Liver (tissue), 7 donors: ENCODE measurements at regions not wholly inside any gene's neighbourhood (a gene's known extent, or its start where the extent isn't known, plus 50 kb on each side); places are given as distances from the start of the nearest gene placed in this dataset.
A peak's percentile ranks its signal among the peaks of the same experiment; 100 is the strongest.
"Not testable (repeated sequence)": the region's sequence is repeated elsewhere in the genome, so short reads cannot be mapped to it uniquely, and the experiment has no call there.

Experiments
- DNase-seq: peaks from one replicate; pipeline ENCODE4 v3.0.0-alpha.2; 2017; ENCODE audit warnings: low spot score
- H3K27ac ChIP-seq, 2 donors: one replicate each; pipeline ENCODE4 v1.7.0; 2013; ENCODE audit warnings: inconsistent platforms in 2 of 2, low read length in 2 of 2, control low read depth in 1 of 2, low read depth in 1 of 2, mild to moderate bottlenecking in 1 of 2
- H3K27me3 ChIP-seq, 4 donors: one replicate each; pipeline versions ENCODE4 v1.6.1 to v1.7.0; 2013; ENCODE audit warnings: low read length in 3 of 4, inconsistent platforms in 1 of 4, mild to moderate bottlenecking in 1 of 4, moderate library complexity in 1 of 4; ENCODE audit not compliant: control insufficient read depth in 4 of 4, insufficient read depth in 4 of 4
- H3K36me3 ChIP-seq, 4 donors: one replicate each; pipeline versions ENCODE4 v1.6.1 to v1.7.0; 2013; ENCODE audit warnings: low read length in 3 of 4, mild to moderate bottlenecking in 3 of 4, low read depth in 1 of 4, moderate library complexity in 1 of 4; ENCODE audit not compliant: control insufficient read depth in 4 of 4, insufficient read depth in 3 of 4
- H3K4me1 ChIP-seq, 4 donors: one replicate each; pipeline versions ENCODE4 v1.6.1 to v1.7.0; 2013; ENCODE audit warnings: low read length in 3 of 4, mild to moderate bottlenecking in 3 of 4, moderate library complexity in 1 of 4; ENCODE audit not compliant: control insufficient read depth in 4 of 4, insufficient read depth in 4 of 4
- H3K4me3 ChIP-seq, 3 donors: one replicate each; pipeline versions ENCODE4 v1.6.1 to v1.7.0; 2013; ENCODE audit warnings: low read length in 3 of 3, control low read depth in 1 of 3, low read depth in 1 of 3, mild to moderate bottlenecking in 1 of 3
- H3K9ac ChIP-seq, 2 donors: one replicate each; pipeline ENCODE4 v1.7.0; 2013; ENCODE audit warnings: low read length in 2 of 2, mild to moderate bottlenecking in 2 of 2, moderate library complexity in 2 of 2, control low read depth in 1 of 2, low read depth in 1 of 2
- H3K9me3 ChIP-seq, 4 donors: one replicate each; pipeline versions ENCODE4 v1.6.1 to v1.7.0; 2013; ENCODE audit warnings: low read length in 3 of 4; ENCODE audit not compliant: control insufficient read depth in 4 of 4
- EGR1 ChIP-seq, 2 donors: IDR thresholded peaks; 2 replicates each; pipeline ENCODE4 v1.6.1; 2016 to 2018; ENCODE audit warnings: antibody characterized with exemption in 2 of 2, low read depth in 2 of 2
- FOXA2 ChIP-seq: IDR thresholded peaks from 2 replicates; pipeline ENCODE4 v1.6.1; 2016; ENCODE audit warnings: antibody characterized with exemption
- GABPA ChIP-seq, 2 donors: IDR thresholded peaks in 1 of 2; conservative IDR thresholded peaks in 1 of 2; 2 replicates each; pipeline ENCODE4 v1.6.1; 2016; ENCODE audit warnings: antibody characterized with exemption in 2 of 2, mild to moderate bottlenecking in 1 of 2, moderate library complexity in 1 of 2
- HNF4A ChIP-seq, 2 donors: conservative IDR thresholded peaks; 2 replicates each; pipeline ENCODE4 v1.6.1; 2016; ENCODE audit warnings: antibody characterized with exemption in 2 of 2, mild to moderate bottlenecking in 2 of 2
- HNF4G ChIP-seq: IDR thresholded peaks from 2 replicates; pipeline ENCODE4 v1.6.1; 2016; ENCODE audit warnings: antibody characterized with exemption
- JUND ChIP-seq, 2 donors: IDR thresholded peaks; 2 replicates each; pipeline ENCODE4 v1.6.1; 2016; ENCODE audit warnings: antibody characterized with exemption in 2 of 2
- NR2F2 ChIP-seq: IDR thresholded peaks from 2 replicates; pipeline ENCODE4 v1.6.1; 2016; ENCODE audit warnings: antibody characterized with exemption
- RAD21 ChIP-seq, 2 donors: IDR thresholded peaks; 2 replicates each; pipeline ENCODE4 v1.6.1; 2016; ENCODE audit warnings: antibody characterized with exemption in 2 of 2, mild to moderate bottlenecking in 2 of 2
- RXRA ChIP-seq, 2 donors: IDR thresholded peaks; 2 replicates each; pipeline ENCODE4 v1.6.1; 2017 to 2018; ENCODE audit warnings: antibody characterized with exemption in 2 of 2, mild to moderate bottlenecking in 1 of 2
- SP1 ChIP-seq: IDR thresholded peaks from 2 replicates; pipeline ENCODE4 v1.6.1; 2018; ENCODE audit warnings: antibody characterized with exemption, mild to moderate bottlenecking
- YY1 ChIP-seq: IDR thresholded peaks from 2 replicates; pipeline ENCODE4 v1.6.1; 2016; ENCODE audit warnings: antibody characterized with exemption, mild to moderate bottlenecking
- WGBS: extraction: QIAGEN DNeasy Blood & Tissue Kit; methylation state at CpG from one replicate; pipeline ENCODE4 v1.1.7; 2013; 5-methylcytosine and 5-hydroxymethylcytosine counted together
- TF ChIP-seq, protein P1 (sequence below): IDR thresholded peaks from 2 replicates; pipeline ENCODE4 v1.6.1; 2016; ENCODE audit warnings: antibody characterized with exemption
- TF ChIP-seq, protein P2 (sequence below): IDR thresholded peaks from 2 replicates; pipeline ENCODE4 v1.6.1; 2016; ENCODE audit warnings: antibody characterized with exemption, mild to moderate bottlenecking
- TF ChIP-seq, protein P3 (sequence below): IDR thresholded peaks from 2 replicates; pipeline ENCODE4 v1.6.1; 2016; ENCODE audit warnings: antibody characterized with exemption
- donor health status: healthy.
- donor health status: healthy.
- donor health status: healthy.
- donor health status: healthy.

DNA sequence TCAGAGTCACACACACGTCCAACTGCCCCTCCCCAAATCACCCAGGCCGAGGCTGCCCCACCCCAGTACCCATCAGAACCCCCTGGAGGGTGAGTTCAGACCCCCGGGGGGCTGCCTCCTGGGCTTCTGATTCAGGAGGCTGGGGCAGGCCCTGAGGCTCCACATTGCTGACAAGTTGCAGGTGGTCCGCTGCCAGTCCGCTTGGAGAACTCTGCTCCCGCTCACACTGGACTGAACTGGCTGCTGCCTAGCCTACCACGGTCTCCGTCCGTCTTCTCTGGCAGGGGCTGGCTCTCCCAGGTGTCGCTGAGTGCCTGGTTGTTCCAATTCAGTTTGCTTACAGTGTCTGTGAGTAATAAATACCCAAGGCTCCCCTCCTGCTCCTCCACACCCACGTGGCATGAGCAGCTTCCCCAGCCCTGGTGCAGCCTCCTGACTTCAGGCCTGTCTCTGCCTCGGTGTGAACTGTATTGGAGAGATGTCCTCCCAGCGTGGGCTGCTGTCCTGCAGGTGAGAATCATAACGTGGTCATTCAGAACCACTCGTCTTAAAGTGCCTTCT is 163.4 kb downstream of the LAT start:
- H3K4me3 ChIP-seq: no peak overlapping the region

DNA sequence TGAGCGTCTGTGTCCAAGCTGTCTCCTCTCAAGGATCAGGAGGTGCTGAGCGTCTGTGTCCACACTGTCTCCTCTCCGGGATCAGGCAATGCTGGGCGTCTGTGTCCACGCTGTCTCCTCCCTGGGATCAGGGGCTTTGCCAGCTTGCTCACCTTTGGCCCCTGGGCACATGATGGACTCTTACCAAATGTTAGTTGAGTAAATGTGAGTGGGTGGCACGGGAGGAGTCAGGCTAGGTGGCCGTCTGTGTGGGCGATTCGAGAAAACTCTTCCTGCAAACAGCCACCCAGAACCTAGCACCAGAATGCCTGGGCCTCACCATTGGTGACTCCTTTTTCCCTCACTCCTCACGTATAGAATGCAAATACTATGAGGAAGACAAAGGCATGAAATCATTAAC is 162.9 kb downstream of the LAT start:
- DNase-seq, H3K36me3 ChIP-seq, H3K27me3 ChIP-seq, H3K9ac ChIP-seq, H3K9me3 ChIP-seq: not testable (repeated sequence)
- Histone ChIP-seq H3K4me1 (peaks cover 2 to 22% (median 14%) of the 10 kb centered on the region in 4 donors), H3K27ac (peak overlapping the region; percentile 97), H3K4me3 (peak overlapping the region in 1 of 3 donors; percentile 33)
- TF ChIP-seq EGR1 (IDR thresholded peaks at IDR 0.05; ENCODE audit: low read depth in 2 of 2): peak; percentile 97 to 99
- TF ChIP-seq, protein P1, sequence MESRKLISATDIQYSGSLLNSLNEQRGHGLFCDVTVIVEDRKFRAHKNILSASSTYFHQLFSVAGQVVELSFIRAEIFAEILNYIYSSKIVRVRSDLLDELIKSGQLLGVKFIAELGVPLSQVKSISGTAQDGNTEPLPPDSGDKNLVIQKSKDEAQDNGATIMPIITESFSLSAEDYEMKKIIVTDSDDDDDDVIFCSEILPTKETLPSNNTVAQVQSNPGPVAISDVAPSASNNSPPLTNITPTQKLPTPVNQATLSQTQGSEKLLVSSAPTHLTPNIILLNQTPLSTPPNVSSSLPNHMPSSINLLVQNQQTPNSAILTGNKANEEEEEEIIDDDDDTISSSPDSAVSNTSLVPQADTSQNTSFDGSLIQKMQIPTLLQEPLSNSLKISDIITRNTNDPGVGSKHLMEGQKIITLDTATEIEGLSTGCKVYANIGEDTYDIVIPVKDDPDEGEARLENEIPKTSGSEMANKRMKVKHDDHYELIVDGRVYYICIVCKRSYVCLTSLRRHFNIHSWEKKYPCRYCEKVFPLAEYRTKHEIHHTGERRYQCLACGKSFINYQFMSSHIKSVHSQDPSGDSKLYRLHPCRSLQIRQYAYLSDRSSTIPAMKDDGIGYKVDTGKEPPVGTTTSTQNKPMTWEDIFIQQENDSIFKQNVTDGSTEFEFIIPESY: peak; percentile 6
- TF ChIP-seq, protein P2, sequence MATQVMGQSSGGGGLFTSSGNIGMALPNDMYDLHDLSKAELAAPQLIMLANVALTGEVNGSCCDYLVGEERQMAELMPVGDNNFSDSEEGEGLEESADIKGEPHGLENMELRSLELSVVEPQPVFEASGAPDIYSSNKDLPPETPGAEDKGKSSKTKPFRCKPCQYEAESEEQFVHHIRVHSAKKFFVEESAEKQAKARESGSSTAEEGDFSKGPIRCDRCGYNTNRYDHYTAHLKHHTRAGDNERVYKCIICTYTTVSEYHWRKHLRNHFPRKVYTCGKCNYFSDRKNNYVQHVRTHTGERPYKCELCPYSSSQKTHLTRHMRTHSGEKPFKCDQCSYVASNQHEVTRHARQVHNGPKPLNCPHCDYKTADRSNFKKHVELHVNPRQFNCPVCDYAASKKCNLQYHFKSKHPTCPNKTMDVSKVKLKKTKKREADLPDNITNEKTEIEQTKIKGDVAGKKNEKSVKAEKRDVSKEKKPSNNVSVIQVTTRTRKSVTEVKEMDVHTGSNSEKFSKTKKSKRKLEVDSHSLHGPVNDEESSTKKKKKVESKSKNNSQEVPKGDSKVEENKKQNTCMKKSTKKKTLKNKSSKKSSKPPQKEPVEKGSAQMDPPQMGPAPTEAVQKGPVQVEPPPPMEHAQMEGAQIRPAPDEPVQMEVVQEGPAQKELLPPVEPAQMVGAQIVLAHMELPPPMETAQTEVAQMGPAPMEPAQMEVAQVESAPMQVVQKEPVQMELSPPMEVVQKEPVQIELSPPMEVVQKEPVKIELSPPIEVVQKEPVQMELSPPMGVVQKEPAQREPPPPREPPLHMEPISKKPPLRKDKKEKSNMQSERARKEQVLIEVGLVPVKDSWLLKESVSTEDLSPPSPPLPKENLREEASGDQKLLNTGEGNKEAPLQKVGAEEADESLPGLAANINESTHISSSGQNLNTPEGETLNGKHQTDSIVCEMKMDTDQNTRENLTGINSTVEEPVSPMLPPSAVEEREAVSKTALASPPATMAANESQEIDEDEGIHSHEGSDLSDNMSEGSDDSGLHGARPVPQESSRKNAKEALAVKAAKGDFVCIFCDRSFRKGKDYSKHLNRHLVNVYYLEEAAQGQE: peak; percentile 49
- TF ChIP-seq, protein P3, sequence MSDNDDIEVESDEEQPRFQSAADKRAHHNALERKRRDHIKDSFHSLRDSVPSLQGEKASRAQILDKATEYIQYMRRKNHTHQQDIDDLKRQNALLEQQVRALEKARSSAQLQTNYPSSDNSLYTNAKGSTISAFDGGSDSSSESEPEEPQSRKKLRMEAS: peak; percentile 66
- TF ChIP-seq NR2F2: peak; percentile 57
- TF ChIP-seq RXRA (IDR thresholded peaks at IDR 0.05): peak; percentile 77 to 87
- TF ChIP-seq HNF4A (conservative IDR thresholded peaks at IDR 0.05): peak; percentile 84 to 86
- peak; percentile 68 for TF ChIP-seq HNF4G
- peak; percentile 25 for TF ChIP-seq YY1
- TF ChIP-seq SP1: peak; percentile 85
- TF ChIP-seq FOXA2: peak; percentile 74
- peak in 1 of 2 donors; percentile 57 for TF ChIP-seq RAD21 (IDR thresholded peaks at IDR 0.05)
- 38% methylated on average over 10 of the region's 10 CpGs for WGBS

More for the DNA sequence above, 163.4 kb downstream of the LAT start:
- no peak for DNase-seq
- Histone ChIP-seq H3K9ac (peak overlapping the region in 1 of 2 donors; percentile 43), H3K9me3 (no peaks in the 10 kb centered on the region), H3K4me1 (peaks cover 2 to 22% (median 14%) of the 10 kb centered on the region in 4 donors), H3K27ac (peak overlapping the region; percentile 92 to 97), H3K27me3 (no peaks in the 10 kb centered on the region), H3K36me3 (no peaks in the 10 kb centered on the region)
- TF ChIP-seq RAD21 (IDR thresholded peaks at IDR 0.05): no peak
- no peak for TF ChIP-seq GABPA (IDR thresholded peaks at IDR 0.05 in 1 of 2, conservative IDR thresholded peaks at IDR 0.05 in 1 of 2)
- TF ChIP-seq JUND (IDR thresholded peaks at IDR 0.05): no peak
- no peak for TF ChIP-seq HNF4A (conservative IDR thresholded peaks at IDR 0.05)
- TF ChIP-seq, protein P1: no peak
- TF ChIP-seq FOXA2: no peak
- TF ChIP-seq, protein P2: no peak
- WGBS: 54% methylated on average over 15 of the region's 15 CpGs
